ENCODE measurements at regions not wholly inside any gene's neighbourhood (a gene's known extent, or its start where the extent isn't known, plus 50 kb on each side); places are given as distances from the start of the nearest gene placed in this dataset.

GRCh38 chrX:146346102-146346501, 463.5 kb upstream of the CXorf51B start:
- DNase-seq (ENCODE audit: low read depth, low spot score), result no peak

GRCh38 chrX:146351620-146352019, 458.0 kb upstream of the CXorf51B start:
- no peak for DNase-seq (ENCODE audit: low read depth, low spot score)

GRCh38 chrX:146355440-146355839, 454.1 kb upstream of the CXorf51B start:
- DNase-seq (ENCODE audit: low read depth, low spot score), result no peak

GRCh38 chrX:146363919-146364318, 445.7 kb upstream of the CXorf51B start:
- no peak for DNase-seq (ENCODE audit: low read depth, low spot score)

GRCh38 chrX:146385529-146385928, 424.0 kb upstream of the CXorf51B start:
- no peak for DNase-seq (ENCODE audit: low read depth, low spot score)

- no peak for DNase-seq (ENCODE audit: low read depth, low spot score)
Observed at GRCh38 chrX:146396409-146396808, 413.2 kb upstream of the CXorf51B start.

GRCh38 chrX:146409528-146409927, 400.0 kb upstream of the CXorf51B start:
- no peak for DNase-seq (ENCODE audit: low read depth, low spot score)

GRCh38 chrX:146424422-146424821, 385.1 kb upstream of the CXorf51B start:
- DNase-seq (ENCODE audit: low read depth, low spot score), result no peak

- no peak for DNase-seq (ENCODE audit: low read depth, low spot score)
Observed at GRCh38 chrX:146433771-146434170, 375.8 kb upstream of the CXorf51B start.

- DNase-seq (ENCODE audit: low read depth, low spot score), result no peak
Observed at GRCh38 chrX:146435472-146435871, 374.1 kb upstream of the CXorf51B start.

- no peak for DNase-seq (ENCODE audit: low read depth, low spot score)
Observed at GRCh38 chrX:146448791-146449190, 360.8 kb upstream of the CXorf51B start.

GRCh38 chrX:146449243-146449642, 360.3 kb upstream of the CXorf51B start:
- no peak for DNase-seq (ENCODE audit: low read depth, low spot score)

GRCh38 chrX:146451136-146451535, 358.4 kb upstream of the CXorf51B start:
- peak; percentile 0 for DNase-seq (ENCODE audit: low read depth, low spot score)

GRCh38 chrX:146454363-146454762, 355.2 kb upstream of the CXorf51B start:
- DNase-seq (ENCODE audit: low read depth, low spot score), result no peak

- DNase-seq (ENCODE audit: low read depth, low spot score), result no peak
Observed at GRCh38 chrX:146456058-146456457, 353.5 kb upstream of the CXorf51B start.

- DNase-seq (ENCODE audit: low read depth, low spot score), result no peak
Observed at GRCh38 chrX:146477341-146477740, 332.2 kb upstream of the CXorf51B start.

GRCh38 chrX:146481735-146482134, 327.8 kb upstream of the CXorf51B start:
- no peak for DNase-seq (ENCODE audit: low read depth, low spot score)

Data from astrocyte of the hippocampus (primary cell).